IMR-90 (cell line): ENCODE measurements at regions not wholly inside any gene's neighbourhood (a gene's known extent, or its start where the extent isn't known, plus 50 kb on each side); places are given as distances from the start of the nearest gene placed in this dataset.

Source experiments
- ATAC-seq: fragments of 200-7000 bp; cut with Tn5 transposase; 2 replicates; pipeline ENCODE4 v1.9.1; 2020; ENCODE audit warnings: low read depth, mild to moderate bottlenecking, moderate library complexity
- BruUV-seq: library from RNA; stranded (reverse); fragments of 400-500 nt; replicated peaks from 2 replicates; lab custom pipeline; 2021; lab: Mats Ljungman, UMichigan
- CTCF ChIA-PET: fragments of 300-600 bp; formaldehyde crosslinking; extraction: SDS; loops from one replicate; lab custom pipeline; 2021; ENCODE audit warnings: antibody characterized with exemption; lab: Yijun Ruan, JAX
- POLR2A ChIA-PET: fragments of 300-600 bp; sonication (Branson Sonifier 250); formaldehyde crosslinking; loops from one replicate; lab custom pipeline; 2022; ENCODE audit warnings: antibody characterized with exemption; ENCODE audit not compliant: unreplicated experiment; lab: Charles Lee
- DNase-seq: peaks from one replicate; pipeline ENCODE4 v3.0.0; 2013
- H2AFZ ChIP-seq: replicated peaks from 2 replicates; pipeline ENCODE3; 2013; ENCODE audit warnings: low read length, mild to moderate bottlenecking; ENCODE audit not compliant: poor library complexity
- H2AK5ac ChIP-seq: 2 replicates; pipeline ENCODE4 v1.6.1; 2013; ENCODE audit warnings: low read depth, low read length, inconsistent platforms
- H2AK9ac ChIP-seq: replicated peaks from 2 replicates; pipeline ENCODE3; 2013; ENCODE audit warnings: mild to moderate bottlenecking, low read depth, low read length, moderate library complexity; ENCODE audit not compliant: poor library complexity
- H2BK120ac ChIP-seq: 2 replicates; pipeline ENCODE4 v1.6.1; 2013; ENCODE audit warnings: low read depth, low read length, inconsistent platforms
- H2BK15ac ChIP-seq: 3 replicates; pipeline ENCODE4 v1.6.1; 2013; ENCODE audit warnings: low read depth, low read length, inconsistent platforms
- H2BK20ac ChIP-seq: 2 replicates; pipeline ENCODE4 v1.6.1; 2013; ENCODE audit warnings: low read depth, mild to moderate bottlenecking, inconsistent platforms, low read length, moderate library complexity
- H2BK5ac ChIP-seq: 2 replicates; pipeline ENCODE4 v1.6.1; 2013; ENCODE audit warnings: mild to moderate bottlenecking, low read depth, low read length, inconsistent platforms; ENCODE audit not compliant: poor library complexity, severe bottlenecking
- H3K14ac ChIP-seq: replicated peaks from 2 replicates; pipeline ENCODE4 v1.6.1; 2013; ENCODE audit warnings: low read depth, low read length, inconsistent platforms
- H3K18ac ChIP-seq: 2 replicates; pipeline ENCODE4 v1.6.1; 2013; ENCODE audit warnings: low read depth, low read length, control low read depth
- H3K23ac ChIP-seq: 2 replicates; pipeline ENCODE4 v1.6.1; 2013; ENCODE audit warnings: low read depth, low read length, inconsistent platforms
- H3K27ac ChIP-seq: 2 replicates; pipeline ENCODE4 v1.5.1; 2013; ENCODE audit warnings: mild to moderate bottlenecking, control low read depth, low read length; ENCODE audit not compliant: insufficient read depth
- H3K27me3 ChIP-seq: 2 replicates; pipeline ENCODE4 v1.6.1; 2013; ENCODE audit warnings: low read length; ENCODE audit not compliant: control insufficient read depth, insufficient read depth
- H3K36me3 ChIP-seq: 2 replicates; pipeline ENCODE4 v1.6.1; 2013; ENCODE audit warnings: low read length, mixed read lengths; ENCODE audit not compliant: control insufficient read depth, insufficient read depth
- H3K4ac ChIP-seq: 2 replicates; pipeline ENCODE4 v1.6.1; 2013; ENCODE audit warnings: low read depth, low read length, inconsistent platforms
- H3K4me1 ChIP-seq: 2 replicates; pipeline ENCODE4 v1.6.1; 2013; ENCODE audit warnings: low read length, mixed read lengths; ENCODE audit not compliant: control insufficient read depth, insufficient read depth
- H3K4me2 ChIP-seq: 2 replicates; pipeline ENCODE4 v1.6.1; 2013; ENCODE audit warnings: low read depth, mild to moderate bottlenecking, control low read depth, low read length, moderate library complexity
- H3K4me3 ChIP-seq: 2 replicates; pipeline ENCODE4 v1.5.1; 2013; ENCODE audit warnings: low read depth, mild to moderate bottlenecking, control low read depth, low read length, moderate library complexity; ENCODE audit not compliant: insufficient read depth
- H3K56ac ChIP-seq: 2 replicates; pipeline ENCODE4 v1.6.1; 2013; ENCODE audit warnings: low read length, inconsistent platforms; ENCODE audit not compliant: insufficient read depth; ENCODE audit errors: extremely low read depth
- H3K79me1 ChIP-seq, 2 experiments: 2 replicates each; pipeline ENCODE4 v1.6.1; 2013; ENCODE audit warnings: low read length in 2 of 2, inconsistent platforms in 1 of 2, low read depth in 1 of 2
- H3K9ac ChIP-seq: 2 replicates; pipeline ENCODE4 v1.6.1; 2013; ENCODE audit warnings: low read depth, low read length, control low read depth
- H3K9me1 ChIP-seq: 2 replicates; pipeline ENCODE4 v1.6.1; 2013; ENCODE audit warnings: low read length, inconsistent platforms; ENCODE audit not compliant: insufficient read depth
- H3K9me3 ChIP-seq: 2 replicates; pipeline ENCODE4 v1.6.1; 2013; ENCODE audit warnings: low read length; ENCODE audit not compliant: control insufficient read depth, insufficient read depth
- H4K20me1 ChIP-seq: 2 replicates; pipeline ENCODE4 v1.6.1; 2013; ENCODE audit warnings: low read length, inconsistent platforms; ENCODE audit not compliant: insufficient read depth
- H4K5ac ChIP-seq: 2 replicates; pipeline ENCODE4 v1.6.1; 2013; ENCODE audit warnings: mild to moderate bottlenecking, low read depth, low read length, control low read depth
- H4K8ac ChIP-seq, 2 experiments: 2 replicates each; pipeline ENCODE4 v1.6.1; 2013; ENCODE audit warnings: low read depth in 2 of 2, low read length in 2 of 2, control low read depth in 1 of 2, inconsistent platforms in 1 of 2
- H4K91ac ChIP-seq: 2 replicates; pipeline ENCODE4 v1.6.1; 2013; ENCODE audit warnings: low read depth, low read length, inconsistent platforms; ENCODE audit not compliant: insufficient read depth
- BHLHE40 ChIP-seq: fragments of 150-350 bp; IDR thresholded peaks from 2 replicates; pipeline ENCODE4 v1.6.1; 2016; ENCODE audit warnings: mild to moderate bottlenecking, low read depth, low read length
- CEBPB ChIP-seq: IDR thresholded peaks from 2 replicates; pipeline ENCODE4 v1.6.1; 2012; ENCODE audit warnings: low read depth, low read length, improper control_type of control experiment
- CHD1 ChIP-seq: IDR thresholded peaks from 2 replicates; pipeline ENCODE4 v1.6.1; 2012; ENCODE audit warnings: low read depth, low read length, improper control_type of control experiment
- CTCF ChIP-seq: conservative IDR thresholded peaks from 2 replicates; pipeline ENCODE4 v1.5.1; 2012; ENCODE audit warnings: mild to moderate bottlenecking, low read depth, low read length, improper control_type of control experiment
- FOS ChIP-seq: fragments of 150-350 bp; IDR thresholded peaks from 2 replicates; pipeline ENCODE4 v1.6.1; 2016; ENCODE audit warnings: low read depth, low read length
- MAFK ChIP-seq: IDR thresholded peaks from 2 replicates; pipeline ENCODE4 v1.6.1; 2012; ENCODE audit warnings: low read depth, low read length, improper control_type of control experiment
- MAZ ChIP-seq: IDR thresholded peaks from 2 replicates; pipeline ENCODE4 v1.6.1; 2012; ENCODE audit warnings: low read depth, mild to moderate bottlenecking, low read length, improper control_type of control experiment, moderate library complexity, borderline replicate concordance
- MXI1 ChIP-seq: IDR thresholded peaks from 2 replicates; pipeline ENCODE4 v1.6.1; 2012; ENCODE audit warnings: low read depth, mild to moderate bottlenecking, low read length, moderate library complexity, borderline replicate concordance
- NFE2L2 ChIP-seq: fragments of 150-350 bp; IDR thresholded peaks from 2 replicates; pipeline ENCODE4 v1.6.1; 2016; ENCODE audit warnings: low read depth, mild to moderate bottlenecking, low read length
- POLR2A ChIP-seq: IDR thresholded peaks from 2 replicates; pipeline ENCODE4 v1.6.1; 2012; ENCODE audit warnings: mild to moderate bottlenecking, low read depth, low read length
- RAD21 ChIP-seq: IDR thresholded peaks from 2 replicates; pipeline ENCODE4 v1.6.1; 2012; ENCODE audit warnings: low read length, improper control_type of control experiment
- RCOR1 ChIP-seq: IDR thresholded peaks from 2 replicates; pipeline ENCODE4 v1.6.1; 2012; ENCODE audit warnings: mild to moderate bottlenecking, low read length, improper control_type of control experiment; ENCODE audit not compliant: insufficient replicate concordance
- RFX5 ChIP-seq: IDR thresholded peaks from 2 replicates; pipeline ENCODE4 v1.8.0; 2012; ENCODE audit warnings: low read depth, mild to moderate bottlenecking, low read length, moderate library complexity
- SMC3 ChIP-seq: fragments of 150-350 bp; IDR thresholded peaks from 2 replicates; pipeline ENCODE4 v1.6.1; 2016; ENCODE audit warnings: low read depth, mild to moderate bottlenecking, antibody characterized with exemption, low read length, moderate library complexity
- USF2 ChIP-seq: fragments of 150-350 bp; IDR thresholded peaks from 2 replicates; pipeline ENCODE4 v1.6.1; 2017; ENCODE audit warnings: mild to moderate bottlenecking, antibody characterized with exemption, low read length, low read depth
- WGBS, 2 experiments: methylation state at CpG; one replicate each; pipeline versions ENCODE4 v1.1.5 to v1.1.7; 2013; ENCODE audit warnings: missing lambda C conversion rate in 2 of 2; ENCODE audit not compliant: insufficient read length in 1 of 2; ENCODE audit errors: extremely low coverage in 2 of 2; 5-methylcytosine and 5-hydroxymethylcytosine counted together
- dilution Hi-C: fragments of 300-500 bp; cut with HindIII; formaldehyde crosslinking; loops from one replicate; pipeline ENCODE4 v1.14.3; 2018; ENCODE audit warnings: low sequenced_read_pairs; ENCODE audit not compliant: unreplicated experiment
- in situ Hi-C: fragments of 300-500 bp; cut with MboI; formaldehyde crosslinking; loops from 3 replicates; pipeline ENCODE4 v1.14.3; 2019; ENCODE audit warnings: low sequenced_read_pairs, inconsistent platforms, mixed read lengths
- intact Hi-C: fragments of 100-400 bp; cut with micrococcal nuclease; formaldehyde crosslinking; loops from 2 replicates; pipeline ENCODE4 v1.10.0; 2022
- TF ChIP-seq, protein P1 (sequence below): fragments of 150-350 bp; IDR thresholded peaks from 2 replicates; pipeline ENCODE4 v1.6.1; 2016; ENCODE audit warnings: low read depth, mild to moderate bottlenecking, low read length, moderate library complexity, borderline replicate concordance

GRCh38 chr14:80078501-80078900 lies 132.8 kb downstream of the DIO2 start:
- Histone ChIP-seq H3K56ac (no peak overlapping the region), H2BK20ac (no peak overlapping the region), H3K23ac (no peak overlapping the region), H2AK5ac (no peak overlapping the region), H4K91ac (no peak overlapping the region), H3K4ac (no peak overlapping the region), H3K27me3 (no peaks in the 10 kb centered on the region), H3K18ac (no peak overlapping the region), H3K27ac (no peak overlapping the region), H3K36me3 (no peaks in the 10 kb centered on the region), H3K4me2 (no peak overlapping the region), H3K9ac (no peak overlapping the region), H4K20me1 (no peaks in the 10 kb centered on the region), H3K14ac (no peak overlapping the region), H4K8ac (no peak overlapping the region), H4K5ac (no peak overlapping the region), H3K9me1 (no peaks in the 10 kb centered on the region), H2AK9ac (no peak overlapping the region), H2BK15ac (no peak overlapping the region), H3K4me3 (no peak overlapping the region), H2BK5ac (no peak overlapping the region), H2BK120ac (no peak overlapping the region), H2AFZ (no peak overlapping the region), H3K79me1 (no peaks in the 10 kb centered on the region), H3K9me3 (no peaks in the 10 kb centered on the region), H3K4me1 (no peaks in the 10 kb centered on the region)
- no peak for ATAC-seq
- BruUV-seq: no TSS peak
- in situ Hi-C loops (no loop called here), dilution Hi-C loops (no loop called here), intact Hi-C loops (no loop called here)
- POLR2A ChIA-PET: no interaction called here
- CTCF ChIA-PET: interaction anchor here (0.6 to 0.7 kb wide), 2 partner anchors 201 to 606 kb away, joined by 3 to 5 read pairs; no protein-coding TSS in a partner anchor
- DNase-seq: no peak
- TF ChIP-seq CHD1: no peak
- no peak for TF ChIP-seq RCOR1
- no peak for TF ChIP-seq BHLHE40
- no peak for TF ChIP-seq FOS
- no peak for TF ChIP-seq CTCF
- no peak for TF ChIP-seq USF2
- no peak for TF ChIP-seq CEBPB
- no peak for TF ChIP-seq POLR2A
- no peak for TF ChIP-seq RFX5
- no peak for TF ChIP-seq NFE2L2
- no peak for TF ChIP-seq RAD21
- no peak for TF ChIP-seq MAFK
- TF ChIP-seq, protein P1, sequence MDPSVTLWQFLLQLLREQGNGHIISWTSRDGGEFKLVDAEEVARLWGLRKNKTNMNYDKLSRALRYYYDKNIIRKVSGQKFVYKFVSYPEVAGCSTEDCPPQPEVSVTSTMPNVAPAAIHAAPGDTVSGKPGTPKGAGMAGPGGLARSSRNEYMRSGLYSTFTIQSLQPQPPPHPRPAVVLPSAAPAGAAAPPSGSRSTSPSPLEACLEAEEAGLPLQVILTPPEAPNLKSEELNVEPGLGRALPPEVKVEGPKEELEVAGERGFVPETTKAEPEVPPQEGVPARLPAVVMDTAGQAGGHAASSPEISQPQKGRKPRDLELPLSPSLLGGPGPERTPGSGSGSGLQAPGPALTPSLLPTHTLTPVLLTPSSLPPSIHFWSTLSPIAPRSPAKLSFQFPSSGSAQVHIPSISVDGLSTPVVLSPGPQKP: no peak
- TF ChIP-seq MXI1: no peak
- TF ChIP-seq MAZ: no peak
- no peak for TF ChIP-seq SMC3
- WGBS, 2 experiments: no CpG with 5 or more reads among the region's 1 CpG
